HepG2 (cell line): ENCODE measurements at regions not wholly inside any gene's neighbourhood (a gene's known extent, or its start where the extent isn't known, plus 50 kb on each side); places are given as distances from the start of the nearest gene placed in this dataset.

Source experiments
- ATAC-seq: fragments of 200-7000 bp; cut with Tn5 transposase; 3 replicates; pipeline ENCODE4 v1.9.1; 2020; ENCODE audit warnings: mild to moderate bottlenecking, moderate library complexity
- BruUV-seq: library from RNA; stranded (reverse); fragments of 400-500 nt; replicated peaks from 2 replicates; lab custom pipeline; 2021; lab: Mats Ljungman, UMichigan
- CTCF ChIA-PET: fragments of 300-600 bp; formaldehyde crosslinking; extraction: SDS; loops from one replicate; lab custom pipeline; 2021; ENCODE audit warnings: low total read pairs, inconsistent platforms, low intra/inter-chr PET ratio; lab: Yijun Ruan, JAX
- POLR2A ChIA-PET: fragments of 350-600 bp; sonication (Branson Sonifier 250); formaldehyde crosslinking; loops from one replicate; lab custom pipeline; 2020; ENCODE audit warnings: antibody characterized with exemption, inconsistent platforms; lab: Yijun Ruan, JAX
- DNase-seq: peaks from one replicate; pipeline ENCODE4 v3.0.0-alpha.2; 2015; ENCODE audit warnings: low spot score
- FAIRE-seq: peaks from 3 replicates; lab custom pipeline; 2011; peaks lifted over from hg19 to GRCh38; lab: Jason Lieb, UNC
- H2AFZ ChIP-seq: one replicate; pipeline ENCODE4 v1.6.1; 2011; ENCODE audit warnings: low read length, inconsistent platforms
- H3K27ac ChIP-seq: fragments of 300-600 bp; 3 replicates; pipeline ENCODE4 v1.8.0; 2011; ENCODE audit warnings: mixed run types, mild to moderate bottlenecking, mixed read lengths, low read length, inconsistent platforms; ENCODE audit not compliant: insufficient read depth; ENCODE audit errors: extremely low read length
- H3K27me3 ChIP-seq, 2 experiments: fragments of 200-600 bp in 1 of 2; 2 replicates in 1 of 2; 3 replicates in 1 of 2; pipeline versions ENCODE4 v1.6.0 to v1.8.0; 2011; ENCODE audit warnings: low read length in 2 of 2, mild to moderate bottlenecking in 2 of 2, moderate library complexity in 2 of 2, inconsistent platforms in 1 of 2; ENCODE audit not compliant: insufficient read depth in 2 of 2, control insufficient read depth in 1 of 2
- H3K36me3 ChIP-seq, 2 experiments: fragments of 200-600 bp in 1 of 2; replicated peaks in 1 of 2; 2 replicates in 1 of 2; 3 replicates in 1 of 2; pipeline versions ENCODE4 v1.5.1 to v1.8.0; 2011; ENCODE audit warnings: low read length in 2 of 2, inconsistent platforms in 1 of 2; ENCODE audit not compliant: insufficient read depth in 2 of 2, control insufficient read depth in 1 of 2
- H3K4me1 ChIP-seq: 2 replicates; pipeline ENCODE4 v1.5.1; 2012; ENCODE audit warnings: low read length, inconsistent platforms; ENCODE audit not compliant: insufficient read depth
- H3K4me2 ChIP-seq: 2 replicates; pipeline ENCODE4 v1.6.0; 2011; ENCODE audit warnings: low read depth, low read length, inconsistent platforms
- H3K4me3 ChIP-seq, 3 experiments: fragments of 200-600 bp in 1 of 3; sonication (generic), shearing (Covaris generic) in 1 of 3; replicated peaks in 1 of 3; 2 replicates each; pipeline ENCODE4 v1.5.1; 2011 to 2016; ENCODE audit warnings: low read length in 3 of 3, inconsistent platforms in 2 of 3, low read depth in 2 of 3, mild to moderate bottlenecking in 2 of 3, control low read depth in 1 of 3, mixed read lengths in 1 of 3; ENCODE audit not compliant: insufficient read depth in 1 of 3
- H3K79me2 ChIP-seq: one replicate; pipeline ENCODE4 v1.6.1; 2011; ENCODE audit warnings: low read length, inconsistent platforms; ENCODE audit not compliant: insufficient read depth
- H3K9ac ChIP-seq: 2 replicates; pipeline ENCODE4 v1.6.0; 2011; ENCODE audit warnings: mild to moderate bottlenecking, low read depth, low read length, inconsistent platforms; ENCODE audit not compliant: insufficient read depth
- H3K9me3 ChIP-seq: 2 replicates; pipeline ENCODE4 v1.5.1; 2012; ENCODE audit warnings: mild to moderate bottlenecking, low read length
- H4K20me1 ChIP-seq: 2 replicates; pipeline ENCODE4 v1.6.0; 2011; ENCODE audit warnings: inconsistent platforms, mild to moderate bottlenecking, low read length, moderate library complexity; ENCODE audit not compliant: insufficient read depth
- BORCS8-MEF2B ChIP-seq: sonication (generic); formaldehyde crosslinking; IDR thresholded peaks from 2 replicates; pipeline ENCODE4 v1.8.0; 2022; ENCODE audit warnings: mild to moderate bottlenecking, missing genetic modification reagents
- FOXC1 ChIP-seq: sonication (generic); formaldehyde crosslinking; IDR thresholded peaks from 2 replicates; pipeline ENCODE4 v1.8.0; 2022; ENCODE audit warnings: mild to moderate bottlenecking, missing genetic modification reagents, borderline replicate concordance
- MLLT10 ChIP-seq: sonication (generic); formaldehyde crosslinking; IDR thresholded peaks from 2 replicates; pipeline ENCODE4 v1.4.0; 2020; ENCODE audit warnings: missing genetic modification reagents
- NCOA5 ChIP-seq: sonication (generic); formaldehyde crosslinking; IDR thresholded peaks from 2 replicates; pipeline ENCODE4 v1.4.0; 2020; ENCODE audit warnings: missing genetic modification reagents
- RERE ChIP-seq: IDR thresholded peaks from 2 replicates; pipeline ENCODE4 v1.6.1; 2016; ENCODE audit warnings: low read depth, missing genetic modification reagents, missing compliant biosample characterization
- ZFP62 ChIP-seq: sonication (generic); formaldehyde crosslinking; IDR thresholded peaks from 2 replicates; pipeline ENCODE4 v1.4.0; 2020; ENCODE audit warnings: missing genetic modification reagents
- ZNF281 ChIP-seq: sonication (generic); formaldehyde crosslinking; IDR thresholded peaks from 2 replicates; pipeline ENCODE4 v1.4.0; 2020; ENCODE audit warnings: missing genetic modification reagents, borderline replicate concordance
- ZNF687 ChIP-seq: sonication (generic); formaldehyde crosslinking; IDR thresholded peaks from 2 replicates; pipeline ENCODE4 v1.5.1; 2020; ENCODE audit warnings: mild to moderate bottlenecking, missing genetic modification reagents, moderate library complexity
- WGBS: methylation state at CpG from one replicate; pipeline ENCODE4 v1.1.6; 2017; ENCODE audit warnings: low lambda C conversion rate; 5-methylcytosine and 5-hydroxymethylcytosine counted together
- in situ Hi-C: cut with HindIII; loops from 2 replicates; pipeline ENCODE4 v1.10.0; 2017; ENCODE audit warnings: low pct_unique_long_range_greater_than_20kb; ENCODE audit not compliant: extremely low pct_ligation_motif_present
- intact Hi-C: fragments of 100-400 bp; cut with micrococcal nuclease; formaldehyde crosslinking; loops from one replicate; pipeline ENCODE4 v1.10.0; 2022; ENCODE audit not compliant: unreplicated experiment

- Histone ChIP-seq H3K4me1 (no peaks in the 10 kb centered on the region), H3K9me3 (no peaks in the 10 kb centered on the region), H3K27ac (no peak overlapping the region), H3K36me3 (no peaks in the 10 kb centered on the region), H3K9ac (no peak overlapping the region), H3K4me2 (no peak overlapping the region), H4K20me1 (no peaks in the 10 kb centered on the region), H2AFZ (no peak overlapping the region), H3K4me3 (no peak overlapping the region), H3K27me3 (peaks cover 0 to 14% of the 10 kb centered on the region in 2 experiments; a peak in 2 of 5 replicates), H3K79me2 (no peaks in the 10 kb centered on the region)
- CTCF ChIA-PET = no interaction called here
- no peak for FAIRE-seq
- intact Hi-C loops (no loop called here), in situ Hi-C loops (no loop called here)
- POLR2A ChIA-PET = no interaction called here
- no peak for TF ChIP-seq ZNF687 (CRISPR knock-in tag)
- TF ChIP-seq RERE (CRISPR knock-in tag) = no peak
- TF ChIP-seq ZNF281 (CRISPR knock-in tag) = no peak
- no peak for TF ChIP-seq FOXC1 (CRISPR knock-in tag)
- TF ChIP-seq NCOA5 (CRISPR knock-in tag) = no peak
- TF ChIP-seq ZFP62 (CRISPR knock-in tag) = no peak
- no peak for TF ChIP-seq BORCS8-MEF2B (CRISPR knock-in tag)
- TF ChIP-seq MLLT10 (CRISPR knock-in tag) = no peak
- no peak for ATAC-seq
- WGBS = 26% methylated on average over 8 of the region's 8 CpGs
- no peak for DNase-seq
- BruUV-seq = no TSS peak
These were observed 150.9 kb upstream of the MCTP2 start for GRCh38 chr15:94080416-94080815.
